Stomach (tissue), 8 donors: ENCODE measurements at regions not wholly inside any gene's neighbourhood (a gene's known extent, or its start where the extent isn't known, plus 50 kb on each side); places are given as distances from the start of the nearest gene placed in this dataset.

ENCODE experiments used
- DNase-seq, 2 donors: peaks; one replicate each; pipeline versions ENCODE4 v3.0.0 to v3.0.0-alpha.2; 2013 to 2019
- H3K27ac ChIP-seq, 5 donors: fragments of 200-600 bp in 4 of 5; sonication (generic) in 4 of 5; one replicate each; pipeline ENCODE4 v1.5.1; 2013 to 2019; ENCODE audit warnings: mild to moderate bottlenecking in 1 of 5, moderate library complexity in 1 of 5
- H3K27me3 ChIP-seq, 3 donors: fragments of 200-600 bp; sonication (generic); one replicate each; pipeline ENCODE4 v1.5.1; 2017 to 2019; ENCODE audit warnings: mixed run types in 1 of 3
- H3K36me3 ChIP-seq, 4 donors: fragments of 200-600 bp; sonication (generic); 1 replicate in 3 of 4; 2 replicates in 1 of 4; pipeline ENCODE4 v1.5.1; 2016 to 2019
- H3K4me1 ChIP-seq, 4 donors: fragments of 200-600 bp; sonication (generic); one replicate each; pipeline ENCODE4 v1.5.1; 2016 to 2019
- H3K4me3 ChIP-seq, 4 donors: fragments of 200-600 bp; sonication (generic) in 3 of 4; one replicate each; pipeline ENCODE4 v1.5.1; 2016 to 2019; ENCODE audit warnings: mild to moderate bottlenecking in 1 of 4
- H3K9me3 ChIP-seq, 4 donors: fragments of 200-600 bp; sonication (generic); one replicate each; pipeline ENCODE4 v1.5.1; 2016 to 2019
- CTCF ChIP-seq, 7 experiments: fragments of 450-650 bp in 4 of 7; fragments of 200-600 bp in 3 of 7; sonication (generic) in 3 of 7; IDR thresholded peaks; one replicate each; pipeline ENCODE4 v1.5.1; 2016 to 2019; ENCODE audit warnings: antibody characterized with exemption in 7 of 7, control low read depth in 2 of 7, mild to moderate bottlenecking in 1 of 7
- EP300 ChIP-seq: sonication (generic); formaldehyde crosslinking; IDR thresholded peaks from one replicate; pipeline ENCODE4 v1.6.1; 2017; ENCODE audit warnings: antibody characterized with exemption
- POLR2A ChIP-seq, 4 donors: fragments of 450-650 bp; IDR thresholded peaks; one replicate each; pipeline ENCODE4 v1.6.1; 2016; ENCODE audit warnings: antibody characterized with exemption in 4 of 4, control low read depth in 2 of 4, mild to moderate bottlenecking in 1 of 4, moderate library complexity in 1 of 4
- POLR2AphosphoS5 ChIP-seq, 3 donors: sonication (generic); formaldehyde crosslinking; IDR thresholded peaks; one replicate each; pipeline ENCODE4 v1.6.1; 2016; ENCODE audit warnings: antibody characterized with exemption in 3 of 3
- WGBS, 5 donors: extraction: QIAGEN DNeasy Blood & Tissue Kit in 3 of 5; methylation state at CpG; one replicate each; pipeline versions ENCODE4 v1.1.5 to v1.1.7; 2013 to 2018; 5-methylcytosine and 5-hydroxymethylcytosine counted together
- intact Hi-C: fragments of 100-400 bp; cut with DNase I; formaldehyde crosslinking; loops from one replicate; pipeline ENCODE4 v1.15.1; 2023; ENCODE audit warnings: low total_unique reads
- donor health status: healthy with polysubstance abuse.
- donor health status: Bipolar disorder and iron deficiency.
- donor health status: healthy.

- WGBS, 5 donors: 70 to 84% (median 78%) methylated on average over 9 of the region's 9 CpGs
Observed at GRCh38 chrX:773292-774025, 142.9 kb downstream of the SHOX start.

GRCh38 chrX:771536-771935 lies 140.9 kb downstream of the SHOX start:
- Histone ChIP-seq H3K9me3 (peaks cover 0 to 45% (median 8%) of the 10 kb centered on the region in 4 donors), H3K27me3 (no peaks in the 10 kb centered on the region), H3K4me3 (no peak overlapping the region), H3K27ac (no peak overlapping the region), H3K36me3 (no peaks in the 10 kb centered on the region), H3K4me1 (no peaks in the 10 kb centered on the region)
- WGBS, 5 donors: 64 to 84% (median 71%) methylated on average over 6 of the region's 6 CpGs
- intact Hi-C loops: no loop called here
- DNase-seq: peak in 1 of 2 donors; percentile 7
- TF ChIP-seq POLR2A (IDR thresholded peaks at IDR 0.05): no peak
- TF ChIP-seq POLR2AphosphoS5 (IDR thresholded peaks at IDR 0.05): no peak
- no peak for TF ChIP-seq CTCF (IDR thresholded peaks at IDR 0.05)
- no peak for TF ChIP-seq EP300

More at GRCh38 chrX:773292-774025, 142.9 kb downstream of the SHOX start:
- Histone ChIP-seq H3K27ac (no peak overlapping the region), H3K4me1 (no peaks in the 10 kb centered on the region), H3K4me3 (no peak overlapping the region), H3K27me3 (no peaks in the 10 kb centered on the region), H3K9me3 (peaks cover 0 to 58% (median 3%) of the 10 kb centered on the region in 4 donors), H3K36me3 (no peaks in the 10 kb centered on the region)
- peak in 1 of 2 donors; percentile 17 for DNase-seq
- TF ChIP-seq POLR2AphosphoS5 (IDR thresholded peaks at IDR 0.05): no peak
- no peak for TF ChIP-seq CTCF (IDR thresholded peaks at IDR 0.05)
- TF ChIP-seq EP300: no peak
- TF ChIP-seq POLR2A (IDR thresholded peaks at IDR 0.05): no peak
- intact Hi-C loops: no loop called here

- Histone ChIP-seq H3K4me3 (no peak overlapping the region), H3K4me1 (no peaks in the 10 kb centered on the region), H3K36me3 (no peaks in the 10 kb centered on the region), H3K27me3 (no peaks in the 10 kb centered on the region), H3K27ac (no peak overlapping the region), H3K9me3 (peaks cover 0 to 45% (median 8%) of the 10 kb centered on the region in 4 donors)
- DNase-seq: no peak
- WGBS, 5 donors: 13 to 36% (median 23%) methylated on average over 3 of the region's 3 CpGs
- intact Hi-C loops: no loop called here
- TF ChIP-seq POLR2A (IDR thresholded peaks at IDR 0.05) (no peak), POLR2AphosphoS5 (IDR thresholded peaks at IDR 0.05) (no peak), EP300 (no peak), CTCF (IDR thresholded peaks at IDR 0.05) (no peak)
Observed at GRCh38 chrX:769796-770195, 139.2 kb downstream of the SHOX start.

- DNase-seq: peak in 1 of 2 donors; percentile 4
Observed at GRCh38 chrX:768596-768995, 138.0 kb downstream of the SHOX start.

More at GRCh38 chrX:768596-768995, 138.0 kb downstream of the SHOX start:
- intact Hi-C loops: no loop called here
- Histone ChIP-seq H3K27me3 (no peaks in the 10 kb centered on the region), H3K27ac (no peak overlapping the region), H3K9me3 (peaks cover 0 to 39% (median 8%) of the 10 kb centered on the region in 4 donors), H3K4me3 (no peak overlapping the region), H3K4me1 (no peaks in the 10 kb centered on the region), H3K36me3 (no peaks in the 10 kb centered on the region)
- 73 to 85% (median 74%) methylated on average over 7 of the region's 7 CpGs for WGBS, 5 donors
- TF ChIP-seq POLR2A (IDR thresholded peaks at IDR 0.05) (no peak), EP300 (no peak), CTCF (IDR thresholded peaks at IDR 0.05) (no peak), POLR2AphosphoS5 (IDR thresholded peaks at IDR 0.05) (no peak)
